ENCODE measurements at regions not wholly inside any gene's neighbourhood (a gene's known extent, or its start where the extent isn't known, plus 50 kb on each side); places are given as distances from the start of the nearest gene placed in this dataset.

- TF ChIP-seq CTCF (CRISPR knock-in tag; IDR thresholded peaks at IDR 0.05): no peak
- no peak for TF ChIP-seq TSC22D2 (CRISPR knock-in tag; IDR thresholded peaks at IDR 0.05; ENCODE audit: borderline replicate concordance)
- TF ChIP-seq PRDM10 (CRISPR knock-in tag; IDR thresholded peaks at IDR 0.05; ENCODE audit: low read depth): no peak
- TF ChIP-seq ZNF256 (CRISPR knock-in tag; conservative IDR thresholded peaks at IDR 0.05): no peak
- TF ChIP-seq CENPX (CRISPR knock-in tag; IDR thresholded peaks at IDR 0.05): no peak
- TF ChIP-seq KLF15 (CRISPR knock-in tag; IDR thresholded peaks at IDR 0.05; ENCODE audit: borderline replicate concordance): no peak
- no peak for TF ChIP-seq ZBTB42 (CRISPR knock-in tag; IDR thresholded peaks at IDR 0.05)
- TF ChIP-seq ZNF629 (CRISPR knock-in tag; conservative IDR thresholded peaks at IDR 0.05): no peak
- no peak for TF ChIP-seq NR1H2 (CRISPR knock-in tag; IDR thresholded peaks at IDR 0.05; ENCODE audit: borderline replicate concordance, low read depth)
- no peak for TF ChIP-seq SALL1 (CRISPR knock-in tag; IDR thresholded peaks at IDR 0.05)
- TF ChIP-seq ZNF670 (CRISPR knock-in tag; IDR thresholded peaks at IDR 0.05; ENCODE audit: borderline replicate concordance): no peak
- no peak for TF ChIP-seq CBX1 (IDR thresholded peaks at IDR 0.05; ENCODE audit: low read depth)
- TF ChIP-seq ZNF274 (CRISPR knock-in tag; IDR thresholded peaks at IDR 0.05): no peak
- TF ChIP-seq JUN (CRISPR knock-in tag; IDR thresholded peaks at IDR 0.05): no peak
These were observed 275.2 kb upstream of the RBFOX1 start for GRCh38 chr16:7057458-7057857.

Measured in HepG2 (cell line).